Loucy (cell line): ENCODE measurements at regions not wholly inside any gene's neighbourhood (a gene's known extent, or its start where the extent isn't known, plus 50 kb on each side); places are given as distances from the start of the nearest gene placed in this dataset.

Source experiments
- EZH2phosphoT487 ChIP-seq: fragments of 200-600 bp; IDR thresholded peaks from 2 replicates; pipeline ENCODE4 v1.6.1; 2018; ENCODE audit warnings: antibody characterized with exemption, mild to moderate bottlenecking, moderate library complexity, borderline replicate concordance
- TF ChIP-seq, protein P1 (sequence below): fragments of 200-600 bp; sonication (generic); conservative IDR thresholded peaks from 2 replicates; pipeline ENCODE4 v1.5.1; 2014; ENCODE audit warnings: mild to moderate bottlenecking, antibody characterized with exemption, low read length

DNA sequence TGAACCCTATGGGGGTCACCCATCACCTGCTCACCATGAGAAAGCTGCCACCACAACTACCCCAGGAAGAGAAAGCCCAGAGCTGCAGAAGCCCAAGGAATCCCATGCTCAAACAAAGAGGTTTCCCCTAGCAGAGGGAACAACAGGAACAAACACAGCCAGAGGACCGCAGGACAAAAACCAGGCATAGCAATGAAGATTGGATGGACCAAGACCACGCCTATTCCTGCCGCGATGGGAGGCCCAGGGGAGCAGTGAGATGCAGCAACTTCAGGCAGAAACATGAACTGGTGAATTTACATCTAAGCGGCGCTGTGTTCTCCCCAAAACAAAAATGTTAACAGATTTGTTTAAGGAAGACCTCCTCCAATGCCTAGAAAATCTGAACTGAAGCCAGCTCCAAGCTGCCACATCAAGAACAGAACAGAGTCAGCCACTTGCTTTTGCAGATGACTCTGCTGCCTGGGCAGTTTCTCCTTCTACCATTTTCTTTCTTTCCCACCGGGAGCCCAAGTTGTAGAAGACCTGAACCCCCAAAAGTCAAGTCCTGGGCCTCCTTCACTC is 134.2 kb upstream of the NEBL start:
- TF ChIP-seq, protein P1, sequence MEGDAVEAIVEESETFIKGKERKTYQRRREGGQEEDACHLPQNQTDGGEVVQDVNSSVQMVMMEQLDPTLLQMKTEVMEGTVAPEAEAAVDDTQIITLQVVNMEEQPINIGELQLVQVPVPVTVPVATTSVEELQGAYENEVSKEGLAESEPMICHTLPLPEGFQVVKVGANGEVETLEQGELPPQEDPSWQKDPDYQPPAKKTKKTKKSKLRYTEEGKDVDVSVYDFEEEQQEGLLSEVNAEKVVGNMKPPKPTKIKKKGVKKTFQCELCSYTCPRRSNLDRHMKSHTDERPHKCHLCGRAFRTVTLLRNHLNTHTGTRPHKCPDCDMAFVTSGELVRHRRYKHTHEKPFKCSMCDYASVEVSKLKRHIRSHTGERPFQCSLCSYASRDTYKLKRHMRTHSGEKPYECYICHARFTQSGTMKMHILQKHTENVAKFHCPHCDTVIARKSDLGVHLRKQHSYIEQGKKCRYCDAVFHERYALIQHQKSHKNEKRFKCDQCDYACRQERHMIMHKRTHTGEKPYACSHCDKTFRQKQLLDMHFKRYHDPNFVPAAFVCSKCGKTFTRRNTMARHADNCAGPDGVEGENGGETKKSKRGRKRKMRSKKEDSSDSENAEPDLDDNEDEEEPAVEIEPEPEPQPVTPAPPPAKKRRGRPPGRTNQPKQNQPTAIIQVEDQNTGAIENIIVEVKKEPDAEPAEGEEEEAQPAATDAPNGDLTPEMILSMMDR, result no peak
- TF ChIP-seq EZH2phosphoT487, result no peak
